Mesothelial cell of epicardium (in vitro differentiated cells): ENCODE measurements at regions not wholly inside any gene's neighbourhood (a gene's known extent, or its start where the extent isn't known, plus 50 kb on each side); places are given as distances from the start of the nearest gene placed in this dataset.

Experiments used
- DNase-seq, 2 experiments: peaks; one replicate each; pipeline ENCODE4 v3.0.0; 2021; ENCODE audit warnings: low spot score in 2 of 2; ENCODE audit not compliant: unreplicated experiment in 2 of 2
- H3K27ac Mint-ChIP-seq: 2 replicates; pipeline ENCODE4 v1.8.0; 2021; ENCODE audit warnings: mixed read lengths
- H3K27me3 Mint-ChIP-seq: 2 replicates; pipeline ENCODE4 v1.8.0; 2021; ENCODE audit warnings: low read depth, mixed read lengths
- H3K36me3 Mint-ChIP-seq: 2 replicates; pipeline ENCODE4 v1.8.0; 2021; ENCODE audit warnings: mixed read lengths
- H3K4me1 Mint-ChIP-seq: 2 replicates; pipeline ENCODE4 v1.8.0; 2021; ENCODE audit warnings: mixed read lengths
- H3K4me3 Mint-ChIP-seq: 2 replicates; pipeline ENCODE4 v1.8.0; 2021; ENCODE audit warnings: mild to moderate bottlenecking, moderate library complexity, mixed read lengths
- H3K9me3 Mint-ChIP-seq: 2 replicates; pipeline ENCODE4 v1.8.0; 2021; ENCODE audit warnings: mixed read lengths
- TF ChIP-seq, protein P1 (sequence below): fragments of 200-600 bp; sonication (generic); IDR thresholded peaks from one replicate; pipeline ENCODE4 v1.5.0; 2021; ENCODE audit warnings: antibody characterized with exemption; ENCODE audit not compliant: unreplicated experiment

DNA sequence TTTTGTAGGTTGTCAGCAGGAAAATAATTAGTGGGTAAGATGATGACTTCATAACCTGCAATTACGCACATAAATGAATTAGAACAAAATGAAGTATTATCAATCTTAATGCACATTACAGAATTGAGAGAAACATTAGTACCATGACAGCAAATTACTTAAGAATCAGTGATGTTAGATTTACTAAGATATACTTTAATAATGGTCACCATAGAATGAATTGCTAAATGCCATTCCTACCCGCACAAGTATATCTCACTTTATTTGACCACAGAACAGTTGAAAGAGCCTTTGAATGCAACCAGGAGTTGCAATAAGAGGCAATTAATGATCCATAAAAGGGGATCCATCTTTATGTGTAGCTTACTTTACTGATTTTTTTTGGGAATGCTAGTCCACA is 816.4 kb upstream of the AGA start:
- no peaks in the 10 kb centered on the region for H3K36me3 Mint-ChIP-seq
- H3K27ac Mint-ChIP-seq, result no peak overlapping the region
- DNase-seq, result no peak
- peaks cover 11% of the 10 kb centered on the region for H3K9me3 Mint-ChIP-seq
- TF ChIP-seq, protein P1, sequence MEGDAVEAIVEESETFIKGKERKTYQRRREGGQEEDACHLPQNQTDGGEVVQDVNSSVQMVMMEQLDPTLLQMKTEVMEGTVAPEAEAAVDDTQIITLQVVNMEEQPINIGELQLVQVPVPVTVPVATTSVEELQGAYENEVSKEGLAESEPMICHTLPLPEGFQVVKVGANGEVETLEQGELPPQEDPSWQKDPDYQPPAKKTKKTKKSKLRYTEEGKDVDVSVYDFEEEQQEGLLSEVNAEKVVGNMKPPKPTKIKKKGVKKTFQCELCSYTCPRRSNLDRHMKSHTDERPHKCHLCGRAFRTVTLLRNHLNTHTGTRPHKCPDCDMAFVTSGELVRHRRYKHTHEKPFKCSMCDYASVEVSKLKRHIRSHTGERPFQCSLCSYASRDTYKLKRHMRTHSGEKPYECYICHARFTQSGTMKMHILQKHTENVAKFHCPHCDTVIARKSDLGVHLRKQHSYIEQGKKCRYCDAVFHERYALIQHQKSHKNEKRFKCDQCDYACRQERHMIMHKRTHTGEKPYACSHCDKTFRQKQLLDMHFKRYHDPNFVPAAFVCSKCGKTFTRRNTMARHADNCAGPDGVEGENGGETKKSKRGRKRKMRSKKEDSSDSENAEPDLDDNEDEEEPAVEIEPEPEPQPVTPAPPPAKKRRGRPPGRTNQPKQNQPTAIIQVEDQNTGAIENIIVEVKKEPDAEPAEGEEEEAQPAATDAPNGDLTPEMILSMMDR, result no peak
- no peak overlapping the region for H3K4me3 Mint-ChIP-seq
- H3K4me1 Mint-ChIP-seq, result peaks cover 2% of the 10 kb centered on the region
- H3K27me3 Mint-ChIP-seq, result no peaks in the 10 kb centered on the region

DNA sequence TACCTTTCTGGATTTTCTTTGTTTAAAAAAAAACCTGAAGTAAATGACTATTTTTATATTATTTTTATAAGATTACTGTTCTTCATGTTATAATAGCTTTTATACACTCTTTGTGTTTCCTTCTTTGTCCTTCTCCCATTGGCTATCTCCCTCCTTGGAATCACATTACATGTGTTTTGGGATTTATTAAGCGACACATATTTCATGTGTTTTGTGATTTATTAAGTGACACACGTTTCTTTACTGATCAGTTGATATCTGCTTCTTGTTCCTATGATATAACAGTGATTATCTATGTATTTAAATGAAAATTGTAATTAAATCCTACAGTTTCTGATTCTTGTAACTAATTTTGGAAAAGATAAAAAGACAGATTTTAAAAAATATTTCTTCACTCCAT is 817.3 kb upstream of the AGA start:
- no peaks in the 10 kb centered on the region for H3K27me3 Mint-ChIP-seq
- H3K4me1 Mint-ChIP-seq, result peaks cover 2% of the 10 kb centered on the region
- H3K4me3 Mint-ChIP-seq, result no peak overlapping the region
- H3K36me3 Mint-ChIP-seq, result no peaks in the 10 kb centered on the region
- H3K9me3 Mint-ChIP-seq, result peaks cover 3% of the 10 kb centered on the region
- no peak for DNase-seq
- H3K27ac Mint-ChIP-seq, result no peak overlapping the region
- TF ChIP-seq, protein P1, result no peak

DNA sequence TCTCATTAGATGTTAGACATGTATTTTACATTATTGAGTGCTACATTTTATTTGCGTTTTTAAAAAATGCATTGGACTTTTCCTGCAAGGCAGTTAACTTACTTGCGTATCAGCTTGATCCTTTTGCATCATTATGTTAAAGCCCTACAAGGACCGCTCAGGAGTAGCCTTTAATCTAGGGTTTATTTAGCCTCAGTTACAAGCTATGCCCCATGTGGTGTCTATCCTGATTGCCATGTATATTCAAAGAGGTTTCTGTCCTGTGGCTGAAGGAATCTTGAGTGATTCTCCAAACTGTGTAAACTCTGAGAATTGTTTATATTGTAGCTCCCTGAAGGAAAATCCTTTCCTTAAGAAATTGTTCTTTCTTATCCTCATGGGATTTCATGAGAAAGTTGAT is 821.8 kb upstream of the AGA start:
- H3K9me3 Mint-ChIP-seq, result peaks cover 12% of the 10 kb centered on the region
- H3K36me3 Mint-ChIP-seq, result no peaks in the 10 kb centered on the region
- no peak overlapping the region for H3K27ac Mint-ChIP-seq
- H3K27me3 Mint-ChIP-seq, result no peaks in the 10 kb centered on the region
- no peaks in the 10 kb centered on the region for H3K4me1 Mint-ChIP-seq
- H3K4me3 Mint-ChIP-seq, result no peak overlapping the region
- DNase-seq, result no peak
- TF ChIP-seq, protein P1, result no peak

DNA sequence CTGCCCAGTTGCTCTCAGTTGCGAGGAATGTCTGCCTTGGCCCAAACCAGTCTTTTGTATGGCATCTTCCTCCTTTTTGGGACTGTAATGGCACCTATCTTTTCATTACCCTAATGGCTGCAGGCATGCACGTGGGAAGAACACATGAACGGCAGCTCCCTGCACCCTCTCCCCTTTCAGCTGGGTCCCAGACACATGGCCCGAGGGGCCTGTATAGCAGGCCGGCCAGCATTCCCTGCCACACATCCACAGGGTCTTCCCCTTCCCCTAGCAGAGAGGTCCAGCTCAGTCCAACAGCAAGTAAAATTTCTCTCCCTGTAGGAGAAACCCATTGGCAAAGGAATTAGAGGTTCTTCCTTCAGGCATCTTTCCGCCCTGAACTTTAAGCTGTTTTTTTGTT is 829.1 kb upstream of the AGA start:
- Mint-ChIP-seq H3K4me3 (no peak overlapping the region), H3K9me3 (peaks cover 18% of the 10 kb centered on the region), H3K27me3 (no peaks in the 10 kb centered on the region), H3K36me3 (no peaks in the 10 kb centered on the region), H3K4me1 (no peaks in the 10 kb centered on the region), H3K27ac (no peak overlapping the region)
- DNase-seq, result no peak
- TF ChIP-seq, protein P1, result no peak

DNA sequence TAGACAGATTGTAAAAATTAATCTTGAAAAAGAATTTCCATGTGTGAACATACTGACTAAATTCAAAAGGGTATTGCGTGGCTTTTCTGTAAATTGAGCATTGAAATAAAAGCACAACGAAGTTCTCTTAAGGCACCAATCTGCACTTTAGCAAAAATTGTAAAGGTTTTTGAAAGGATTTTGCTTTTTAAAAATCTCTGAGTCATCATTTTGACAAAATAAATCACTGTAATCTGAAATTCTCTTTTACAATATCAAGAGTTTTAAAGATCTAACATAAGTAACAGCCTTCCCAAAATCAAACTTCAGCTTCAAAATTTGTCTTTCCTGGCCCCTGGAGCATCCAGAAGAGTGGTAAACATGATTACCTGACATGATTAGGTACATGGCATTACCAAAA is 830.9 kb upstream of the AGA start:
- Mint-ChIP-seq H3K36me3 (peaks cover 1% of the 10 kb centered on the region), H3K4me3 (no peak overlapping the region), H3K27me3 (no peaks in the 10 kb centered on the region), H3K4me1 (peaks cover 8% of the 10 kb centered on the region), H3K27ac (no peak overlapping the region), H3K9me3 (peaks cover 18% of the 10 kb centered on the region)
- TF ChIP-seq, protein P1, result no peak
- no peak for DNase-seq

DNA sequence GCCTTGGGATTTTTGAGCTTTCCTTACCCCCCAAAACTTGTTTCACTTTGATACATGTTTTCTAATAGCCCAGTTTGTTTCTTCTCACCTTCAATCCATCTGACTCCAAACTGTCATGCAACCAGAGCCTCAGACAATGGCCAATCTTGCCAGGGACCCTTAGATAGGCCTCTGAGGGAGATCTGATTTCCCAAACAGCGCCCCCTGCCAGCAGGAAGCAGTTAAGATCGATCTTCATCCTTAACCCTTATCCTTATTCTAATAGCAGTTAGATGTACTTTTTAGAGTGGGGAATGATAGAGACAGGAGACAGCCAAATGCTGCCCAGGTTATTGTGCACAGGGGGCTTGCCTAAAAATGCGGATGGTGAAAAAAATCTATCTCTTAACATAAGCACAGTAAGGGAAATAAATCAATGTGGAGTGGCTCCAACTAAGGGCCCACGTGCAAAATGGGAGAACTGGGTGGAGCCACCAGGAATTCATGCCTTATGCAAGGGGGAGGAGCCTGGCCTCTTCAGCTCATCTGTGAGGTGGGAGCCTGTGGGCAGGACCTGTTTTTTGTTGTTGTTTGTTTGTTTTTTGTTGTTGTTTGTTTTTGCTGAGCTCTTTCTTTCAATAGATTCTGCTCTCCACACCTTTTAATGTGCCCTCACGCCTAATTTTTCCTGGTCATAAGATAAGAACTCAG is 833.6 kb upstream of the AGA start:
- peaks cover 1% of the 10 kb centered on the region for H3K36me3 Mint-ChIP-seq
- no peak overlapping the region for H3K27ac Mint-ChIP-seq
- peaks cover 5% of the 10 kb centered on the region for H3K9me3 Mint-ChIP-seq
- no peak overlapping the region for H3K4me3 Mint-ChIP-seq
- TF ChIP-seq, protein P1, result no peak
- H3K27me3 Mint-ChIP-seq, result no peaks in the 10 kb centered on the region
- H3K4me1 Mint-ChIP-seq, result peaks cover 28% of the 10 kb centered on the region
- DNase-seq, result no peak
